ENCODE measurements at regions not wholly inside any gene's neighbourhood (a gene's known extent, or its start where the extent isn't known, plus 50 kb on each side); places are given as distances from the start of the nearest gene placed in this dataset.

DNA sequence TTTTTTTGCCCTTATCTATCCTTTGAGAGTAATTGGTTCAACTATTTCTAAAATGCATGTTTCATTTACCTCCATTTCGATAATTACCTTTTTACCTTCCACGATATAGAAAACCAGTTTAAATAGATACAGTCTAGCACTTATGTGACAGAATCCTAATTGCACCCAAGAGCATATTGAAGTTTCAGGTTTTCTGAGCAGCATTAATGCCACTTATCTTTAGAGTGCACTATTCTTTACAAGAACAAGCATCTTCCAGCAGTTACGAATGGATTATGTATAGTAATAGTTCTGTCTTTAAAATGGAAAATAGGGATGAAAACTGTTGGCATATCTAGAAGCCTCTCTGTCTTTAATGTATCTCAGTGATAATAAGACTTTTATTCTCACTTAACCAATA lies 82.2 kb upstream of the ATXN7L3B start:
- TF ChIP-seq, protein P1, sequence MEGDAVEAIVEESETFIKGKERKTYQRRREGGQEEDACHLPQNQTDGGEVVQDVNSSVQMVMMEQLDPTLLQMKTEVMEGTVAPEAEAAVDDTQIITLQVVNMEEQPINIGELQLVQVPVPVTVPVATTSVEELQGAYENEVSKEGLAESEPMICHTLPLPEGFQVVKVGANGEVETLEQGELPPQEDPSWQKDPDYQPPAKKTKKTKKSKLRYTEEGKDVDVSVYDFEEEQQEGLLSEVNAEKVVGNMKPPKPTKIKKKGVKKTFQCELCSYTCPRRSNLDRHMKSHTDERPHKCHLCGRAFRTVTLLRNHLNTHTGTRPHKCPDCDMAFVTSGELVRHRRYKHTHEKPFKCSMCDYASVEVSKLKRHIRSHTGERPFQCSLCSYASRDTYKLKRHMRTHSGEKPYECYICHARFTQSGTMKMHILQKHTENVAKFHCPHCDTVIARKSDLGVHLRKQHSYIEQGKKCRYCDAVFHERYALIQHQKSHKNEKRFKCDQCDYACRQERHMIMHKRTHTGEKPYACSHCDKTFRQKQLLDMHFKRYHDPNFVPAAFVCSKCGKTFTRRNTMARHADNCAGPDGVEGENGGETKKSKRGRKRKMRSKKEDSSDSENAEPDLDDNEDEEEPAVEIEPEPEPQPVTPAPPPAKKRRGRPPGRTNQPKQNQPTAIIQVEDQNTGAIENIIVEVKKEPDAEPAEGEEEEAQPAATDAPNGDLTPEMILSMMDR (IDR thresholded peaks at IDR 0.05; ENCODE audit: low read depth, low read length, missing input control): no peak
- TF ChIP-seq, protein P2, sequence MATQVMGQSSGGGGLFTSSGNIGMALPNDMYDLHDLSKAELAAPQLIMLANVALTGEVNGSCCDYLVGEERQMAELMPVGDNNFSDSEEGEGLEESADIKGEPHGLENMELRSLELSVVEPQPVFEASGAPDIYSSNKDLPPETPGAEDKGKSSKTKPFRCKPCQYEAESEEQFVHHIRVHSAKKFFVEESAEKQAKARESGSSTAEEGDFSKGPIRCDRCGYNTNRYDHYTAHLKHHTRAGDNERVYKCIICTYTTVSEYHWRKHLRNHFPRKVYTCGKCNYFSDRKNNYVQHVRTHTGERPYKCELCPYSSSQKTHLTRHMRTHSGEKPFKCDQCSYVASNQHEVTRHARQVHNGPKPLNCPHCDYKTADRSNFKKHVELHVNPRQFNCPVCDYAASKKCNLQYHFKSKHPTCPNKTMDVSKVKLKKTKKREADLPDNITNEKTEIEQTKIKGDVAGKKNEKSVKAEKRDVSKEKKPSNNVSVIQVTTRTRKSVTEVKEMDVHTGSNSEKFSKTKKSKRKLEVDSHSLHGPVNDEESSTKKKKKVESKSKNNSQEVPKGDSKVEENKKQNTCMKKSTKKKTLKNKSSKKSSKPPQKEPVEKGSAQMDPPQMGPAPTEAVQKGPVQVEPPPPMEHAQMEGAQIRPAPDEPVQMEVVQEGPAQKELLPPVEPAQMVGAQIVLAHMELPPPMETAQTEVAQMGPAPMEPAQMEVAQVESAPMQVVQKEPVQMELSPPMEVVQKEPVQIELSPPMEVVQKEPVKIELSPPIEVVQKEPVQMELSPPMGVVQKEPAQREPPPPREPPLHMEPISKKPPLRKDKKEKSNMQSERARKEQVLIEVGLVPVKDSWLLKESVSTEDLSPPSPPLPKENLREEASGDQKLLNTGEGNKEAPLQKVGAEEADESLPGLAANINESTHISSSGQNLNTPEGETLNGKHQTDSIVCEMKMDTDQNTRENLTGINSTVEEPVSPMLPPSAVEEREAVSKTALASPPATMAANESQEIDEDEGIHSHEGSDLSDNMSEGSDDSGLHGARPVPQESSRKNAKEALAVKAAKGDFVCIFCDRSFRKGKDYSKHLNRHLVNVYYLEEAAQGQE (IDR thresholded peaks at IDR 0.05): no peak
- no peak for TF ChIP-seq JUND (IDR thresholded peaks at IDR 0.05)
